Limb (tissue), 2 donors: ENCODE measurements at regions not wholly inside any gene's neighbourhood (a gene's known extent, or its start where the extent isn't known, plus 50 kb on each side); places are given as distances from the start of the nearest gene placed in this dataset.
"Not testable (repeated sequence)": the region's sequence is repeated elsewhere in the genome, so short reads cannot be mapped to it uniquely, and the experiment has no call there.

Experiments used
- DNase-seq, 2 donors: peaks; one replicate each; pipeline ENCODE4 v3.0.0-alpha.2; 2016; ENCODE audit errors: extremely low spot score in 2 of 2

DNA sequence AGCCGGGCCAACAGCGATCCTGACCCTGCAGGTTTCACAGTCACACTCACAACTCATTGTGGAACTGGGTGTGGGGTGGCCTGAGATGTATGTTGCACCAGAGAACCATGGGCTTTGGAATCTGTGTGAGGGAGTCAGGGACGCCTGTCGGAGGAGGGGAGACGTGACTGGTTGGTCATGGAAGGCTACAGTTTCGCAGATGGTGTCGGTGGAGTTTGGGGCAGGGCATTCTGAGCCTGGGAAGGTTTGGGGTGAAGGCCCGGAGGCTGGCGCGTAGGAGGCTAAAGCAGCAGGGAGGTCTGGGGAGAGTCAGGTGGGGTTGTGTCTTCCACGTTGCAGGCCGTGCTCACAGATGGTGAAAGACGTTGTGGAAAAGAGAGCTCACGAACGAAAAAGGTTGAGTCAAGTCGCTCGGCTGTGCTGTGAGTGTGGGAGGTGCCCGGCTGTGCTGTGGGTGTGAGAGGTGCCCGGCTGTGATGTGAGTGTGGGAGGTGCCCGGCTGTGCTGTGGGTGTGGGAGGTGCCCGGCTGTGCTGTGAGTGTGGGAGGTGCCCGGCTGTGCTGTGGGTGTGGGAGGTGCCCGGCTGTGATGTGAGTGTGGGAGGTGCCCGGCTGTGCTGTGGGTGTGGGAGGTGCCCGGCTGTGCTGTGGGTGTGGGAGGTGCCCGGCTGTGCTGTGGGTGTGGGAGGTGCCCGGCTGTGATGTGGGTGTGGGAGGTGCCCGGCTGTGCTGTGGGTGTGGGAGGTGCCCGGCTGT is 244.2 kb upstream of the B3GAT1 start:
- not testable (repeated sequence) for DNase-seq

DNA sequence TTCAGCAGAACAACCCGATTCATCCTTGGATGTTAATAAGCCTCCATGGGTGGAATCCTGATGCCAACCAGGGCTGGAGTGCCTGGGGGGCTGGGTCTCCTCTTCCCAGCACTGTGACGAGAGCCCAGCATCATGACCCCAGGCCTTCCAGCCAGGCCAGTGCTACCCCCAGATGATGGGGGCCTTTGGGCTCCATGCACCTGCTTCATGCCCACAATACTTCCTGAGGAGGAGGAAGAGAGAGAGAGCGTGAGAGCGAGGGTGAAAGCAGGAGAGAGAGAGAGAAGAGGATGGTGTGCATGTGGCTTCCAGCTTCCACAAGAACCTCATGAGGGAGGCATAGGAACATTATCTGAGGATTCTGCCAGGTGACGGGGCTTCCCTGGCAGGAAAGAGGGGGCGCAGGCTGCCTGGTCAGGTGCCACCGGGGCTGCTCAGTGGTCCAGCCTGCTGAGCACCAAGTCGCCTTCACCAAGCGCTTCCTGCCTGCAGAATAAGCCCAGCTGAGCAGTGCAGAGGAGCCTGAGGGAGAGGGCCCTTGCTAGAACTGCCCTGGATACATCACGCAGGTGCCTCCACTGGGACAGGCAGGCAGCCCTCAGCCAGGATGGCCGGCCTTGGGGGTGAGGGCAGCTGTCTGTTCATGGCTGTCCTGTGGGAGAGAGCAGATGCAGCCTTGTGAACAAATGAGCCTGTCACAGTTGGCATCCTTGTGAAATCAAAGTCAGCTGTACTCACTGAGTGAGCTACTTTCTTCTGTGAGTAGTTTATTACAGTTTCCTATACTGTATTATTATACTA is 243.3 kb upstream of the B3GAT1 start:
- peak; percentile 15 to 36 for DNase-seq

DNA sequence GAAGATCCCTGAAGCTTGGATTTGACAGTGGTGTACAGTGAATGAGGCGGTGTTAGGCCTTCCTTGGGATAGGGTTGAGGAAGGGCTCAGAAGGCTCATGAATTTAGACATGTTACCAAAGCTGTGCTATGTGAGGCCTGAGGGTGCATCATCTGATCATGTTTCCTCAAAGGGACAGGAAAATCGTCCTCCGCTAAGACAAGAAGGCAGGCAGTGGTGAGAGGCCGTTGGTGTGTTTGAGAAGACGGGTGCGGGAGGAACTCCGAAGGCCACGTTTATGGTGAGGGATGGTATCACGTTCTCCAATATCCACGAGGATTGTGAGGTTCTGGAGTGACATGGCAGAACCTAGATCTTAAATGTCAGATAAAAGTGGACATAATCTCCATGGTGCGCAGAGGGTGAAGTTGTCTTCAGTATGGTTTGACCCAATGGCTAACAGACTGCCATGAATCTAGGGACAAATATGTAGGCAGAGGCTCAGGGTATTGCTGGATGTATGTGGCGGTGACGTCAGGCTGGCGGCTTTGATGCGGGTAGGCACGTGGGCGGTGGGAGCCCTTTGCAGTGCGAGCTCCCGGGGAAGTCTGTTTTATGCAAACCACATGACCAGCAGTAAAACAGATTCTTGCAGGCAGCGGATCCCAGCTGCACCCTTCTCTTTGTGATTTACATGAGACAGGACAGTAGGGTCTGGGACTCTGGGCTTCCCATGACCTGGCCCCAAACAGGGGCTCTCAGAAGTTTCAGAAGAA is 242.3 kb upstream of the B3GAT1 start:
- DNase-seq, result peak in 1 of 2 donors; percentile 38

DNA sequence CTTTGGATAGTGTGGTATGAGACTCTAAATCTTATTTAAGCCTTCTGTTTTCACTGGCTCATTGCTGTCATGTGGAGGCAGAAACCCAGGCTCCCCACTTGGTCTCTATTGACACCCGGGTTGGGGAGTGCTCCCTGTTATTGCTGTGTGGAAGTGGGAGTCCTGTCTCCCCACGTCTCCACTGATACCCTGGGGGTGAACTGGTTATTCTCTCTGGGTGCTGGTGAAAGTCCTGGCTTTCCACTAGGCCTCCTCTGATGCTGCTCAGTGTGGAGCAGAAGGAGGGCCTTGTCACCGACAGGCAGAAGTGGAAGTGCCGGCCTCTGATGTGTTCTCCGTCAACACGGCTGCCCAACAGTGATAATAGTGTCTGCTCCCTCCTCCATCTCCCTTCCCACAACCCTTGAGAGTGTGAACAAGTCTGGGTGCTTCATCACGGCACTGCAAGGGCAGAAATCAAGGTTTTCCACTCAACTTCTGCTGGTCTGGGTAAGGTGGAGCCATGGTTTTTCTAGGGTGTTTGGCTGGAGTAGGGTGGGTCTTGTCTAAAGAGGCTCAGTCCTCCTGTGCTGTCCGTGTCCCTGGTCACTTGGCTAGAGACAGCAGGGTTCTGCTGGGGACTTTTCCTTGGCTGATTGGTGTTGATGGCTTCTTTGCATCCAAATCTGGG is 240.7 kb upstream of the B3GAT1 start:
- peak in 1 of 2 donors; percentile 9 for DNase-seq

DNA sequence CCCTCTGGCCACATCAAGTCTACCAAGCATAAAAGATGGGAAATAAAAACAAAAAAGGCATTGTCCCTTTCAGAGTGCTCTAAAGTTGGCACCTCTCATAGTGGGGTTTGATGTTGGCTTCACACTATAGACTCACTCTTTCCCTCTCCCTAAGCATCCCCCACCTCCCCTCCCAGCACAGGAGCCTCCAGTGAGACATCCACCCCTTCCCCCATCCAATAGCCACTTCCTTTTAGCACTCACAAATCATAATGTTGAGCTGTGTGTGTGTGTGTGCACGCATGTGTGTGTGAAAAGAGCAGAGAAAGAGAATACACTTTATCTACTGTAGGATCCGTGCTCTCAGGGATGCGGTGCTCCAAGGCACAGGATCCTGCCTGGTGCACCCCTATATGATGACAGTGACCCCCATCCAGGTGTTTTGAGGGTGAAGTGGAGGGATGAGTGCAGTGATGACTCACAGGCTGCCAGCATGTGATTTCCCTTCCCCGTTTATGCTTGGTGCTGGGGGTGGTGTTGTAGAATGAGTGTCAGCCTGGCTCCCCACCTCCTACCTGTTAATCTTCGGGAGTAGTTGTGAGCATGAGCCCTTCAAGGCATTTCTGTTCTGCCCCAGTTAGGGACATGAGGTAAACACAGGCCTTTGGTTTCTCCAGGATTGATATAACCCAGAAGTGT is 235.2 kb upstream of the B3GAT1 start:
- DNase-seq, result peak in 1 of 2 donors; percentile 3

DNA sequence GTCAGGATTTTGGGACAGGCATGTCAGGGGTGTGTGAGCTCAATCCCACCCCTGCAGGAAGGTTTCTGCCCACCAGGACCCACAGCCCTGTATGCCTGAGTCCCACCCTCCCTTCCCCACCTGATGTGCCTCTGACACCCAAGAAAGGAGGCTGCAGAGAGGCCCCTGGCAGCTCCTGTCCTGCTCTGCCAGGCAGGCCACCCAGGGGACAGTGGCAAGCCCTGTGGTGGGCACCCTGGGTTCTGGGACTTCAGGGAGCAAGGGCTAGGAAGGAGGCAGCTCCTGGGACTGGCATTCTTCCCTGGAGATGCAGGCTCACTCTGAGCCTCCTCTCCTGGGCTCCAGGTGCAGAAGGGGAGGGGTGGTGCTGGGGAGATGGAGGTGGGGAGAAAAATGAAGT is 234.5 kb upstream of the B3GAT1 start:
- no peak for DNase-seq

DNA sequence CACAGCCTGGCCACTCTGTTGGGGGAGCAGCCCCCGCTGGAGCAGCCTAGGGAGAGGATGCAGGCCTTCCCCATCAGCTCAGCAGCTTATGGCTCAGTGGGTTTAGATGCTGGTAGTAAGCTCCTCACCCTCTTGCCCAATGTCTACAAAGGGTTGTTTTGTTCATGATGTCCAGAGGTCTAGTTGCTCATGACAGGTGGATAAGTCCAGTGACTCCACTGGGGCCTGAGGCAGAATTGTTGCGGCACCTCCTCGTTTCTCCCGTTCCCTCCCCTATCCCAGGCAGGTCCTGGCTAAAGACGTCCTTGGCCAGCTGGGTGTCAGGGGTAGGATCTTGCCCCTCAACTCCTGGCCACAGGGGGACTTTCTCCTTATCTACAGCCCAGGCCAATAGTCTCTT is 233.5 kb upstream of the B3GAT1 start:
- DNase-seq, result no peak

DNA sequence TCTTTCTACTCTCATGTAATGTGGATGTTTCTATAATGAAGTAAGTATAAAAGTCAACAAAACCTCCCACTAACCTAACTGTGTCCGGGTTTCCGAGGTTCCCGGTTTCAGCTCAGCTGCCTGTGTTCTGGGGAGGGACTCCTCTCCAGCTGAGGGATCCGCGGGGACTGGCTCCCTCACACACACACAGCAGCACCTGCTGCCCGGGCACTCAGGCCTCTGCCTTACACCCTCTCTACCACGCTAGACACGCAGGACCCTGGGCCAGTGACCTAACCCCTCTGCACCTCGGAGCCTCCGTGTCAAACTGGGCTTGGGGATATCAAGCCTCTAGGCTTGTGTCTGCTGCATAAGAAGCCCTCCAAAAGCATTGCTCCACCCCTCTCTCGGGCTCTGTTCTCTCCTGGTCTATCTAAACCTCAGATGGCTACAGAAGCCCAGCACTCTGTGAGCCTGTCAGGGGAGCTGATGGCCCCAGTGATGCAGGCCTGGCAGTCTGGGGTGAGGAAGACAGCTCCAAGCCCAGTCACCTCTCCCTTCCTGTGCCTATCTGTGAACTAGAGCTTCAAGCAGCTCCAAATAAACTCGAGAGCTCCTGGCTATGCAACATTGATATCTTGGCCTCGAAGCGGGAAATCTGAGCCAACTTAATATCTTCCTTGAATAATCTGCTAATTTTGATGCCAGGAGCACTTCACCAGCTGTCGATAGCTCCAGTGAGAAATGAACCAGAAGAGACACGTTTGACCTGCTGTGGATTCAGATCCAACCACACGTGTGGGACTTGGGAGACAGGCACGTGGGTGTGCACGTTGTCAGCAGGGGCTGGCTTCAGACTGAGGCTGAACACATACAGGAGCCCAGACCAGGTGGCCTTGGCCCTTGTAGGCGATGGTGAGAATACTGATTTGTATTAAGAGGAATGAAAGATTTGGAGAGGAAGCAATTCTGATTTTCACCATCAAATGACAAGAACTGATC is 232.7 kb upstream of the B3GAT1 start:
- peak in 1 of 2 donors; percentile 11 for DNase-seq

DNA sequence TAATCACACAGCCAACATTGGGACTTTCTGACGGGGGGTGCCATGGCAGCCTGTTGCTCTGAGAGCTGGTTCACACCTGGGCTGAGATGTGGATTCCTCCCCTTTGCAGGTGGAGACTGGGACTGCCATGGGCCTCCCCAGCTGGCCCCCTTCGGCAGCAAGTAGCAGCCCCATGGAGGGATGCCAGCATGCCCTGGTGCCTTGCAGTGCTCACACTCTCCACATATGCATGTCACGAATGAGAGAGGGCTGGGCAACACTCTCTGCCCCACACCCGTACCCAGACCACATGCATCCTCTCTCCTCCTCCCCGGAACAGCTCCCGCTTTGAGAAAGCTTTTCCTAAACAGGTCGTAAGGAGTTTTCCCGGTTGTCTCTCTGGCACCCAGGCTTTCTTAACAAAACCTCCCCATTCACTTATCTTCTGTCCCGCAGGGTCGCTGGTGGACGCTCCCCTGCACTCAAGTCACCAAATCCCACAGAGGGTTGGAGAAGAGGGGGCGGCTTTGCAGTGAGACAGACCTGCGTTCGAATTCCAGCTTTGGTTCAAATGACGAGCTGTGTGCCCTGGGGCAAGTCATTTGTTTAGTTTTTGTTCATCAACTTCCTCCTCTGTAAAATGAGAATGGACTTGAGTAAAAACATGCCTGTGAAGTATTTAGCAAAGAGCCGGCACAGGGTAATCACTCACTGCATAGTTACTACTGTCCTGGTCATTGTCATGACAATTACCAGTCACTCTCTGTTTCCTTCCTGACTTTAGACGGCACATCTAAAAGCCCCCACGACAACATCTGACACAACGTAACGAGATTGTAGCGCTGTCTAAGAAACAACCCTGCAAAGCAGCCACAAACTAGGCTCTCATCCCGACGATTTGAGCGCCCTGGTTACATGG is 231.3 kb upstream of the B3GAT1 start:
- DNase-seq, result peak in 1 of 2 donors; percentile 15

DNA sequence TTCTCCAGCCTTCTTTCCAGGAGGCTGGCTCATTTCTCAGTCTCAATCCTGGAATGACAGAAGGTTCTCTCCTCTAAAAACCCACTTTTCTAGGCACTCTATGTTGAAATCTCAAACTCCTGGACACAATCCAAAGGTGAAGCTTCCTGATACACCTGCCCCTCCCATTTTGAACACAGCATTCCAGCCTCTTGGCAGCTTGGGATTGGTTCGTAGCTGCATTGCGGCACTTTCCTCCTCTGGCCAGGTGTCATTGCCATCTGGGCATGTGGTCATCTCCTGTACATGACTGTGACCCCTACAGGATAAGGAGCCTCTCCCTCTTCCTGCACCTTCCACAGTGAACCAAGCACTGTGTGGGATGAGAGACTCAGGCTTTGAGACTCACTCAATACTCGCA is 230.2 kb upstream of the B3GAT1 start:
- peak in 1 of 2 donors; percentile 14 for DNase-seq

DNA sequence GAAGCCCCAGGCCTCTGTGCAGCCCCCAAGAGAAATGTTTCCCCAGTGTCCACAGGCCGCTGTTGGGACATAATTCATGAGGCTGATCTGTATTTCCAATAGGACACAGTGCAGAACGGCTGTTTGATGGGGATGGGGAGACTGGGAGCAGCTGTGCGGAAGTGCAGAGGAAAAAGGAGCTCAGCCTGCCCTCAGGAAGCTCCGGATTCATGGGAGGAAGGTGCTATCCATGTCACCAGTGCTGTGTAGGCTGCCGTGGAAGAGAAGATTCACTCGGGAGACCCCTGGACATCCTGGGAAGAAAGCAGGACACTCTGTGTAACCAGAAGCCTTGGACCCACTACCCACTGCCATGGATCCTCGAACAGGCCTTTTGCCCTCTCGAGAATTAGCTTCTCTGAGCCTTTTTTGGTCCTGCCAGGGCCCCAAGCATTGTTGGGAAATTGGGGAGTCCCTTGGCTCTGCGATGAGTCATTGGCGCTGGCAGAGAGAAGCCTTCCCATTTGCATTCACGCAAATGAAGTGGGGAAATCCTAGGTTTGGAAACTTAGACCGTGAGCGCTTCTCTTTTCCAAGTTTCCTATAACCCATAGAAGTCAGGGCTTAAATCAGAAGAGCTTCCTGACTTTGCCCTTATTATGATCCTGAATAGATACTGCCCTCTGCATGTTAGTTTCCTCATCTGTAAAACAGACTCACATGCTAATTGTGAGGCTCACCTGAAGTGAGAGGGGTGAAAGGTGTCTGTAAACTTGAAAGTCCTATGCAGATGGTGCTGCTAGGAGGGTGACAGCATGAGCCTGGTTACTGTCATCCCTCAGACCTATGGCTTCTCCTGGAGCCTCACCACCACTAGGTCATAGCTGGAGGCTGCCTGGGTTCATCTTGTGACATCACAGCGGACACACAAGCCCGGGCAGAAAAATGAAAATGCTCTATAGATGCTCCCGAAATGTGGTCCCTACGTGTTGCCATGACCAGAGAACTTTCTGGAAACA is 229.2 kb upstream of the B3GAT1 start:
- DNase-seq, result no peak

DNA sequence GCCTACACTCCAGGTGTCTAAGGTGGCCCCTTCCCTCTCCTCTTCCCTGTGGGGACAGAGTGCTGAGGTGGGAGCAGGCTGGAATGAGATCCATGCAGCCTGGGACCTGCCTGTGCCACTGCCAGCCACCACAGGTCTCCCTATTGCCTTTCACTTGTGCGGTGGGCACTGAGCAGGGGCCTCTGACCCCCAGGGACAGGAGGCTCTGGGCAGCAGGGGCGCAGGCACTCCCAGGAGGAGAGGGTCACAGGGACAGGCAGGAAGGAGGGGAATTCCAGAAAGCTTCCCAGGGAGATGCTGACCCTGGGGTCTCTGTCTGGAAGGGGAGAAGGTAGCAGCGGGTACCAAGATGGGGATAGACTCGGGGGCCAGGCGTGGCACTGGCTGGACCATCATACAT is 228.5 kb upstream of the B3GAT1 start:
- no peak for DNase-seq

DNA sequence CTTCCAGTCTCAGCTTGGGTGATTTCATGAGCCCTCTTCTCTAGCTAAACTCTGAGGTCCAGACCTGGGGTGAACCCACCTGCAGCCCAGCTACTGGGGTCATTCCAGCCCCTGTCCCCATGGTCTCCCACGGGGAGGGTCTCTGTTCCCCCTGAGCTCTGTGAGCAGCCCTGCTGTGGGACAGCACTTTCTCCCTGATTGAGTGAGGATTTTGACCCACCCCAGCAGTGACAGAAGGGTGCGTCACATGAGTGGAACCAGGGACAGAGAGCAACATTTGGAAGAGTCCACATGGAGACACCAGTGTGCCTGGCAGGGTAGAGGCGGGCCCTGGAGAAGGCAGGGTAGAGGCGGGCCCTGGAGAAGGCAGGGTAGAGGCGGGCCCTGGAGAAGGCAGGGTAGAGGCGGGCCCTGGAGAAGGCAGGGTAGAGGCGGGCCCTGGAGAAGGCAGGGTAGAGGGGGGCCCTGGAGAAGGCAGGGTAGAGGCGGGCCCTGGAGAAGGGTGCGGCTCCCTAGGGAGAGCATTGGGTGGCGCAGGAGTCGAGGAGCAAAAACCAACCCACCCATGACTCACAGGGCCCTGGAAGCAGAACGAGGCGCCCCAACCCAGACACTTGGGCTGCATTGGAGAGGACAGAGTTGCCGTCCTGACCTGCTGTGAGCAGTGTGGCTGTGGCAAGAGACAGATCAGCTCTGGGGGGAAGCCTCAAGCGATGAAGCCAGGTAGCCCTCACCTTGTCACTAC is 227.7 kb upstream of the B3GAT1 start:
- no peak for DNase-seq

DNA sequence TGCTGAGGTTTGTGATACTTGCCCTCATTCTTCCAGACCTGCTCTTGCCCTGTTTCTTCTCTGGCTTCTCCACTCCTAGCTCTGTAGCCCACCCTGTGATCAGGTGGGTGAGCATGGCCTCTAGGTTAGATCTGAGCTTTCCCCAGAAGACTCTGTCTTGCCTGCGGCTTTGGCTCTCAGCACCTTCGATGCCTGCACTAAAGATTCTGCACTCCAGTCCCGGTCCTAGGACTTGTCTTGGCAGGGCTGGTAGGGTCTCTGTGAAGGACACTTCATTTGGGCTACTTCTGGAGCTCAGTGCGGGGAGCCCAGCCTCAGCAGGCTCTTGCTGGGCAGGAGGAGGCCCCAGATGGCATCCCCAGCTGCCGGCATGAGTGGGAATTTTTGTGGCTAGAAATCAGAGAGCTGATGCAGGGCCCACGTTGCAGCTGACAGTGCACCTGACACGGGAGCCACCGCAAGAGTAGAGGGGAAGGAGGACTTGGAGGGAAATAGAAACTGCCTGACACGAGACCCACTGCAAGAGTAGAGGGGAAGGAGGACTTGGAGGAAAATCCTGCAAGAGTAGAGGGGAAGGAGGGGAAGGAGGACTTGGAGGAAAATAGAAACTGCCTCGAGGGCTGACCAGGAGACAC is 226.9 kb upstream of the B3GAT1 start:
- DNase-seq, result no peak

DNA sequence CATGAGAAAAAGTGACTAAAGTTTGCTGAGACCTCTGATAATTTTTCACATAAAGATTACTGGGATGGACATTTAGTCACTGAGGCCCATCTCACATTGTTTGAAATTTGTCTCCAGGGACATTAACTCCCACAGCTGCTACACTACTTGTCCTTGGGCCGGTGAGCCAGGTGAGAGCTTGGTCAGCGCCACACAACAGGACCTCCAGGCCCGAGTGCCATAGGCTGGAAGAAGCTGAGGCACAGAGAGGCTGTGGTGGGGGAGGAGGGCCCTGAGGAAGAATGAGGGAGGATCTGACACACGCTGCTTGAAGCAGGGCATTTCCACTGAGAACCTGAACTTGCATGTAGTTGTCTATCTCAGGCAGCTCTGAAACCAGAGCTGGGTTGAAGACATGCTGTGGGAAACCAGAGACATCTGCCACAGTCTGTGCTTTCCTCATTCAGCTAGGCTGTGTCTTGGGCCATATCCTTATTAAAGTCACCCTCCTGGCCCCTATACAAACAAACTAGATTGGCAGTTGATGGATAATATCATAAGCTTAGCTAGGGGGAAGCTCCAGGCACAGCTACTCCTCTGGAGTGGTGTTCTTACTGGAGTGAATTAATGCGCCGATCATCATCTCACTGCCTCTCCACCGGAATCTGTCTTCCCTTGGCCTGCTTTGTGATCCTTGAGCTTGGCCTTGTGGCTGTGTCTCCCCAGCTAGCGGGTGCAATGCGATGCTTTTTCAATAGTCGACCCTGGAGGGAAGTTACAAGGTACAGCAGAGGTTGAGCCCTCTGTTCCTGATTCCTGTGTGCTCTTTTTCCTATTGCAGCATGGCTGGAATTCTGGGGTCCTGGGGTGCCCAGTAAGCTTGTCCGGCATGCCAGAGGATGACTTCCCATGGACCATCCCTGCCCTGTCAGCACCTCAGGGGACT is 225.3 kb upstream of the B3GAT1 start:
- no peak for DNase-seq
